Suprapubic skin (tissue), 4 donors: ENCODE measurements at regions not wholly inside any gene's neighbourhood (a gene's known extent, or its start where the extent isn't known, plus 50 kb on each side); places are given as distances from the start of the nearest gene placed in this dataset.

Source experiments
- EP300 ChIP-seq: sonication (generic); formaldehyde crosslinking; IDR thresholded peaks from one replicate; pipeline ENCODE4 v1.6.1; 2017; ENCODE audit warnings: antibody characterized with exemption
- POLR2A ChIP-seq, 2 donors: fragments of 450-650 bp; IDR thresholded peaks; one replicate each; pipeline ENCODE4 v1.6.1; 2017; ENCODE audit warnings: antibody characterized with exemption in 2 of 2, mild to moderate bottlenecking in 2 of 2, moderate library complexity in 2 of 2
- POLR2AphosphoS5 ChIP-seq, 3 donors: sonication (generic); formaldehyde crosslinking; IDR thresholded peaks; one replicate each; pipeline ENCODE4 v1.6.1; 2017; ENCODE audit warnings: antibody characterized with exemption in 3 of 3
- TF ChIP-seq, protein P1 (sequence below), 2 donors: fragments of 200-600 bp in 1 of 2; fragments of 450-650 bp in 1 of 2; sonication (generic) in 1 of 2; IDR thresholded peaks; one replicate each; pipeline ENCODE4 v1.5.1; 2016 to 2019; ENCODE audit warnings: antibody characterized with exemption in 2 of 2, mild to moderate bottlenecking in 1 of 2, moderate library complexity in 1 of 2

DNA sequence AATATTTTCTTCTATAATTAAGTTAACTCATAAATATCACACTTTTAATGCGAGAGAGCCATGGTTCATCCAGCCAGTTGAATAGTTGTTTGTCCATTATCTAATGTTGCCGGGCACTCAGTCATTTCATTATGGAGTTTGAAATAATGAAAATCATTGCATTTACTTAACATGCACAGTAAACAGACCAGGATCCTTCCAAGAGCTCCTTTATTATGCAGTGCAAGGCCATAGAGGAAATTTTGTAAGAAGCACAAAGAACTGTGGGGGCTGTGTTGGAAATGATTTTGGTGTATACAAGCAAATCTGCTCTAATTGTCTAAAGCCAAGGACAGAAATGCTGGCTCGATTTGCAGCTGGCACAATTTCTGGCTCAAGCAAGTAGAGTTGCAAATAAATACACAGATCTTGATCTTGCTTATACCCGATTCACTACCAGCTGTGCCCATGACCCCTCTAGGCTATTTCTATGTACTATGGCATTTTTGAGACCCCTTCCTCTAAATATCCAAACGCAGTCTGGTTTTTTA is 400.3 kb upstream of the HNRNPA3 start:
- TF ChIP-seq, protein P1, sequence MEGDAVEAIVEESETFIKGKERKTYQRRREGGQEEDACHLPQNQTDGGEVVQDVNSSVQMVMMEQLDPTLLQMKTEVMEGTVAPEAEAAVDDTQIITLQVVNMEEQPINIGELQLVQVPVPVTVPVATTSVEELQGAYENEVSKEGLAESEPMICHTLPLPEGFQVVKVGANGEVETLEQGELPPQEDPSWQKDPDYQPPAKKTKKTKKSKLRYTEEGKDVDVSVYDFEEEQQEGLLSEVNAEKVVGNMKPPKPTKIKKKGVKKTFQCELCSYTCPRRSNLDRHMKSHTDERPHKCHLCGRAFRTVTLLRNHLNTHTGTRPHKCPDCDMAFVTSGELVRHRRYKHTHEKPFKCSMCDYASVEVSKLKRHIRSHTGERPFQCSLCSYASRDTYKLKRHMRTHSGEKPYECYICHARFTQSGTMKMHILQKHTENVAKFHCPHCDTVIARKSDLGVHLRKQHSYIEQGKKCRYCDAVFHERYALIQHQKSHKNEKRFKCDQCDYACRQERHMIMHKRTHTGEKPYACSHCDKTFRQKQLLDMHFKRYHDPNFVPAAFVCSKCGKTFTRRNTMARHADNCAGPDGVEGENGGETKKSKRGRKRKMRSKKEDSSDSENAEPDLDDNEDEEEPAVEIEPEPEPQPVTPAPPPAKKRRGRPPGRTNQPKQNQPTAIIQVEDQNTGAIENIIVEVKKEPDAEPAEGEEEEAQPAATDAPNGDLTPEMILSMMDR (IDR thresholded peaks at IDR 0.05), result no peak
- TF ChIP-seq POLR2A (IDR thresholded peaks at IDR 0.05), result no peak
- TF ChIP-seq POLR2AphosphoS5 (IDR thresholded peaks at IDR 0.05), result no peak
- TF ChIP-seq EP300, result no peak
